HG03280 (cell line): ENCODE measurements at regions not wholly inside any gene's neighbourhood (a gene's known extent, or its start where the extent isn't known, plus 50 kb on each side); places are given as distances from the start of the nearest gene placed in this dataset.
"Not testable (repeated sequence)": the region's sequence is repeated elsewhere in the genome, so short reads cannot be mapped to it uniquely, and the experiment has no call there.

Experiments used
- ATAC-seq: cut with Tn5 transposase; IDR thresholded peaks from one replicate; pipeline ENCODE4 v1.9.1; 2021; ENCODE audit warnings: mild to moderate bottlenecking, moderate library complexity; ENCODE audit not compliant: unreplicated experiment

- no peak for ATAC-seq
These were observed 166.0 kb upstream of the GSE1 start for GRCh38 chr16:85446951-85447692.

- ATAC-seq, result no peak
These were observed 165.3 kb upstream of the GSE1 start for GRCh38 chr16:85447693-85448313.

- no peak for ATAC-seq
These were observed 164.4 kb upstream of the GSE1 start for GRCh38 chr16:85448557-85449190.

GRCh38 chr16:85449191-85449884 is 163.8 kb upstream of the GSE1 start:
- no peak for ATAC-seq

GRCh38 chr16:85449885-85450245 is 163.3 kb upstream of the GSE1 start:
- ATAC-seq, result no peak

- not testable (repeated sequence) for ATAC-seq
These were observed 162.0 kb upstream of the GSE1 start for GRCh38 chr16:85451142-85451541.

DNA sequence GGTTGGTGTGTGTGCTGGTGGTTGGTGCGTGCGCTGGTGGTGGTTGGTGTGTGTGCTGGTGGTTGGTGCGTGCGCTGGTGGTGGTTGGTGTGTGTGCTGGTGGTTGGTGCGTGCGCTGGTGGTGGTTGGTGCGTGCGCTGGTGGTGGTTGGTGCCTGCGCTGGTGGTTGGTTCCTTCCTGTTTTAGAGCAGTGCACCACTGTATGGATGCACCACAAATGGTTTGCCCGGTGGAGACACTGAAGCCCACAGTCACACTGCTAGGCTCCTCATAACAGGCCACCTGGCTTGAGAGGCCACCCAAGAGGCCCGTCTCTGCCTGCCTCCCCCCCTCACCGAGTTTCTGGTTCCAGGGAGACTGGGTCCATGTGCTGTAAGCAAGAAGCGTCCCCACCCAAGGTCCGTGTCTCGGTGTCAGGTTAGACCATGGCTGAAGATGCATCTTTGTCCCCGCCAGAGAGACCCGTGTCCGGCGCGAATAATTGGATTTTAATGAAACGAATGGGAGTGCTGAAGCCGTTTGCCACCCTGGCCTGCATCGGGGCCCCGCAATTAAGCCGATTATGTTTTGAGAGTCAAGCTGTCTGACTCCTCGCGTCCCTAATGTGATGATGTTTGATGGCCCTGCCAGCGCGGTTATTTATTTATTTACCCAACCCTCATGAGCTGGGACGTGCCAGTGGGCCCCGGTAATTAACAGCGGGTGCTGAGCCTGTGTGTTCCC is 161.3 kb upstream of the GSE1 start:
- ATAC-seq, result no peak

DNA sequence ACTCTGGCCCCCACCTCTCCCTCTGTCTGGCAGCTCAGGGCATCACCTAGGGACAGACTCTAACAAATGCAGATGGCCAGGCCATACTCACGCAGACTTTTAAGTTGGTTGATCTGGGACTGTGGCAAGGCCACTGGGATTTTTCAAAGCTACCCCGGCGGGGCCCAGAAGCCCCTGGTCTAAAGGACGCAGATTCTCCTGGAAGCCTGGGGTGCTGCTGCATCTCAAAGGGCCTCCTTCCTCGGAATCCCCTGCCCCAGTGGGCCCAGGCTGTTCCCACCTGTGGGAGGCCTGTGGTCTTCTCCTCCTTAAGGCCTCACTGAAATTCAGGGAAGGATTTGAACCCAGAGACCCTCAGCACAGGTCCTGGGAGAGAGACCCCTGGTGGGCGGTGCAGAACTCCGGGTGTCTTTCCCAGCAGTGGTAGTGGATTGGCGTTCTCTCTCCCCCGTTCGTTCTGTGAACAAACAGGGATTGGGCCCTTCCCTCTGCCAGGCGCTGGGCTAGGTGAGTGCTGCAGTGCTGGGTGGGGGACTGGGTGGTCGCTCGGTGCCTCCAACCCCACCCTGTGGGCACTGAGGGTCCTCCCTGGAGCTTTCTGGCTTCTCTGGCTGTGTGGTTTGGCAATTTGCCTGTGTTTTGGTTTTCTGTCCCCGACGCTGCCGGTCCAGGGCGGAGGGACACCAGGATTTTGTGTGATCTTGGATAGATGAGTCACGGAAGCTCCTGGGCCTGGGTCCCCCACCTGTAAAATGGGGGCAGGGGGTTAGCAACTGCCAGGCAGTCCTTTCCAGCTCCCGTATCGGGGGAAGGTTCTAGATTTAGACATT is 160.5 kb upstream of the GSE1 start:
- no peak for ATAC-seq

DNA sequence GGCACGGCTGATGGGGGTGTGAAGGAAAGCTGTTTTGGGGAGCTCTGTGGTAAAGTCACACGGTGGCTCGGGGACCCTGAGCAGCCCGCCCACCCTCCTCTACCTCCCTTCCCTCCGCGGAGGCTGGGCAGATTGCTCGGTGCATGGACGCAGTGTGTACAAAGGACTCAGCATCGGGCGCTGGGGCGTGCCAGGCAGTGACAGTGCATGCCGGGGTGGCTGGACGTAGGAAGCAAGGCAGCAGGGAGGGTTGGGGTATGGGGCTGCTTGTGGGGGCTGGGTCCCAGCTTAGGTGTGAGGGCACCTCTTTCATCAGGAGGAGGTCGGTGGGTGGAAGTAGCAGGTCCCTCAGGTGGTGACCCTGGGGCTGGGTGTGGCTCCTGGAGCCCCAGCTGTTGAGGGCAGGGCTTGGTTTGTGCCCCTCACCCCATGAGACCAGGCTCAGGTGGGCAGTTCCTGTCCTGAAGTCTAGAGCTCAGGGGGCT is 159.9 kb upstream of the GSE1 start:
- ATAC-seq, result no peak

DNA sequence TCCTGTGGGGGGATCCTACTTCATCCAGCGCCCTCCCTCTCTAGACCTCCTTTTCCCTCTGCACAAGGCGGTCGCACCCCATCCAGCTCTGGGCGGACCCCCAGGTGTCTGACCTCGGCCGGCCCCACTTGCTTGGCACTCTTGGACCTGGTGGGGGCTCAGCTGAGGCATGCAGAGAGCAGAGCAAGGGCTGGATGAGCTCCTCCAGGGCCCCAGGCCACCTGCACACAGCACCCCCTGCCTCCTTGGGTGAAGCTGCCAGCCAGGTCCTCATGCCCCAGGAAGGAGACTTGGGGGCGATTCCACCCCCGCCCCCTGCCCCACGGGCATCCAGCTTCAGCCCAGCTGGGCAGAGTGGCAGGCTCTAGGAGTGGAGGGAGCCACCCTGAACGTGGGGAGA is 159.4 kb upstream of the GSE1 start:
- no peak for ATAC-seq

DNA sequence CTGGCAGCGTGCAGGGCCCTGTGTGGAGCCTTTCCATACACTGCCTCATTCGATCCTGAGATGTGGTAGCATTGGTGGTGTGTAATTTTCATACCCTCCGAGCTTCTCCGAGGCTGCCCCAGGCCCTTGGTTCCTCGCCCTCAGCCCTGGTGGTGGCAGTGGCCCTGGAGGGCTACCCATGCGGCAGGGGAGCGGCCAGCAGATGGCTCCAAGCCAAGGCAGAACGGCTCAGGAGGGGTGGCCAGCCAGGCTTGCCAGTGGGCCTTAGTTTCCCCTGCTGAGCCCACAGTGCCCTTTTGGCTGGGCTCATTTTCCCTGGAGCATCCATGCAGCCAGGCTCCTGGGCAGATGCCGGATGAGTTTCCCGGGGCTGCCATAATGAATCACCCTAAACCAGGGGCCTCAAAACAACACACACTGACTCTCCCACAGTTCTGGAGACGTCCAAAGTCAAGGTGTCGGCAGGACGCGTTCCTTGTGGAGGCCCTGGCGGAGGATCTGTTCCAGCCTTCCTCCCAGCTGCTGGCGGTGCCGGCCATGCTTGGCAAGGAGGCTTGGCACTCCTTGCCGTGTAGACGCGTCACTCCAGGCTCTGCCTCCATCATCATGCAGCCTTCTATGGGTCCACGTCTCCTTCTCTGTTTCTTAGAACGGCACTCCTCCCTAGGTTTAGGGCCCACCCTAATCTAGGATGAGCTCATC is 158.8 kb upstream of the GSE1 start:
- ATAC-seq, result no peak

DNA sequence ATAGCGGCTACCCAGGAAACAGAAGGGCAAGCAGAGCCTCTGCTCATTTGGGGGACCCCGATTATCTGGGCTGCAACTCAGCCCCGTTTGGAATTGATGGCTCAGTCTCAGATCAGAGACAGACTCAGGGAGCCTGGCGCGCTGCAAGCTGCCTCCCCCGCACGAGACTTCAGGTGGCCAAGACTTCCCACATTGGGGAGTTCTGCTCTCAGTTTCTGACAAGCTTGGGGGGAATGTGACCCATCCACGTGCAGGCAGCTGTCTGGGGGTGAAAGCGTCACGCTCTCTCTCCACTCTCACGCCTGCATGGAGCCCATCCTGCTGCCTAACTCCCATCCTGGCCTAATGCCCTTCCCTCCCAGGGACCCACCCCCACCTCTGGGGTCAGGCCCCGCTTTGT is 157.6 kb upstream of the GSE1 start:
- ATAC-seq, result no peak

DNA sequence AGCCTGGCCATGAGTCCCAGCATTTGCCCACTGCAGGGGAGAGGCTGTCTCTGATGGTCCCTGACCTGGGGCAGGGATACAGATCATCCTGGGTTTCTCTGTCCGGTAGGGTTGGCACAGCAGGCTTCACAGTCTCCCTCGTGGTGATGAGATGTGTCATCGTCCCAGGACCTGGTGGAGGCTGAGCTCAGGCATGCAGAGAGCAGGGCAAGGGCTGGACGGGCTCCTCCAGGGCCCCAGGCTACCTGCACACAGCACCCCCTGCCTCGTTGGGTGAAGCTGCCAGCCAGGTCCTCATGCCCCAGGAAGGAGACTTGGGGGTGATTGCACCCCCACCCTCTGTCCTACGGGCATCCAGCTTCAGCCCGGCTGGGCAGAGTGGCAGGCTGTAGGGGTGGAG is 155.8 kb upstream of the GSE1 start:
- ATAC-seq, result no peak

DNA sequence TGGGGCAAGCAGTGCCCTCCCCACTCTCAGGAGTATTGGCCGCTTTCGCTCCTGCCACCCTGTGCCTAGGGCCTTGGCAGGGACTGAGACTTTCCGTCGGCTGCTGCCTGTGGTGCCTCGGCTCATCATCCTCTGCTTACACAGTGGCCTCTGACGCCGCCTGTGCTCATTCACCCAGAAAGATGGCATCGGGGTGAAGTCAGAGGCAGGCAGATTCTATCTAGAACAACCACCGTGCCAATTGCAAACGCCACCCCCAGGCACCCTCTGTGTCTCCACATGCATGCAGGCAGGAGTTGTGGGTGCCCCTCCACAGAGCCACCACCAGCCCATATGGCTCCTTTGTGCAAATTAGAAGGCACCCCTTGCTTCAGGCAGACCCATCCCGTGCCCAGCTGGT is 154.2 kb upstream of the GSE1 start:
- no peak for ATAC-seq

DNA sequence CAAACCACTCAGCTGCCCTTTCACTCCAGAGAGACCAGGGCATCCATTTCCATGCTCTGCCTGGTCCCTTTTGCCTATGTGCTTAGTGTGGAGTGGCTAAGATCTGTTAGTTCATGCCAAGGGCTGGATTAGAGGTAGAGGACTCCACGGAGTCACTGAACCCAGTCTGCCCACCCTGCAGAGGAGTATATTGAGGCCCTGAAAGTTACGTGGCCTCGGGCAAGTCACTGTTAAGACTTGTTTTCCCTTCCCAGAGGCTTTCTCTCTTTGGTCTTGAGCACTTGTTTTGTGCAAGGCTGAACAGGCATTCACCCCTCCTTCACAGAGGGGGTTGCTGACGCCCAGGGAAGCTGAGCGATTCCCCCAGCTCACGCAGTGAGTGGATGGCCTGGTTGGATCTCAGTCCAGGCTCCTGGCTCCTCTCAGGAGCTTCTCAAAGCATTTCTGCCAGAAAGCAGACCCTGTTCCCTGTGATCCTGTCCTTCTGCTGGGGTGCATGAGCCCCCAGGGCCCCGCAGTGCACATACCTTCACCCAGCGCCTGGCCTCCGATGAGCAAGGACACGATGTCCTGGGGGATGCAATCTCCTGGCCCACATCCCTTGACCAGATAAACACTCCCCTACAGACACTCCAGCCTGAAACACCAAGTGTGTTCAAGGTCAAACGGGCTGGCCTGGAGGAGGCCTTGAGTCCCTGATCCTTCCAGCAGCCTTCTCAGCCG is 153.4 kb upstream of the GSE1 start:
- no peak for ATAC-seq

DNA sequence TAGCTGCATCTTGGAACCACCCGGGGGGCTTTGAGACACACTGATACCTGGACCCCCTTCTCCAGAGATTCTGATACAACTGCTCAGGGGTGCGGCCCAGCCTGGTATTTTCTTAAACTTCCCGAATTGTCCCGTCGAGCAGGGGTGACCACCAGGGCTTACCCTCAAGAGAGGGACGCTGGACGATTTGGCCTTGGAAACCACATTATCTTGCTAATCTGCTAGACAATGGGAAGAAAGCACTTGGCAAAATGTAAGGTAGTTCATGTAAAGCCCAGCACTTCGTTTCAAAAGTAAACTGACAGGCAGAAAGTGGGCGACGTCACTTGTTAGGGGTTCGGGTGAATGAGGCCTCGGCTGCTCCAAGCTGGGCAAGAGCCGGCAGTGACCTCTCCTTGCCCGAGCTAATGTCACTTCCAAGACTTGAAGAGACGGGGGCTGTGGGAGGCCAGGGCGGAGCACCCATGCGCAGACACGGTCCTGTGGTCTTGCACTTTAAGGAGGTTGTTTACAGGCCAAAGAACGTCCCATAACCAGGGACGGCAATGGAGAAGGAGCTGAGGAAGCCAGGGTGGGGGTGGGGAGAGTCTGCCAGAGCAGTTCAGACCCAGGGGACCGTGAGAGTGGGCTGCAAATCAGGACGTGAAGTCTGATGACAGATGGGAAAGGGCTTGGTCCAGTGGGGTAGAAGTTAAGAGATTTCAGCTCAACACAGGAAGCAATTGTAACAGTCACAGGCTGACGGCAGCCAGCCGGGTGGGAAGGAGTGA is 152.7 kb upstream of the GSE1 start:
- no peak for ATAC-seq

GRCh38 chr16:85461022-85461813 is 151.9 kb upstream of the GSE1 start:
- no peak for ATAC-seq
